ENCODE measurements at regions not wholly inside any gene's neighbourhood (a gene's known extent, or its start where the extent isn't known, plus 50 kb on each side); places are given as distances from the start of the nearest gene placed in this dataset.

DNA sequence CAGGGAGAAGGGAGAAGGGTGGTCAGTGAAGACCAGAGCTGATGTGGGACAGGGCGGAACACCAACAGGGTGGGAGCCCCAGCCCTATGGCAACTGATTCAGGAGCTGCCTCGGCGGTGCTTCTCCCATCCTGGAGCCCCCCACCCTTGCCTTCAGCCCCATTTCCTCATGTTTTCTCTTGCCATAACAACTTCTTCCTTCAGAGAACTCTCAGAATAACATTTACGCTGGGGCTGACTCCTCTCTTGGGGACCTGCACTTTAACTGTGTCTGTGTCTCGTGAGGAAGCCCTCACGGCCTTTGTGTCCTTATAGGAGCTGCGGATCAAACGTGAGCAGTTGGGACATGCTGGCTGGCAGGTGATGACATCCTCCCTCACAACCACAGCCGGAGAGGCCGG is 116.4 kb upstream of the SNTG2 start:
- H3K4me1 ChIP-seq = no peaks in the 10 kb centered on the region
- no peaks in the 10 kb centered on the region for H3K9me3 ChIP-seq (replicated peaks)
- H3K27ac ChIP-seq = no peak overlapping the region
- DNase-seq = no peak
- no peak overlapping the region for H3K4me3 ChIP-seq
- H3K27me3 ChIP-seq = no peaks in the 10 kb centered on the region
- H3K36me3 ChIP-seq = no peaks in the 10 kb centered on the region

DNA sequence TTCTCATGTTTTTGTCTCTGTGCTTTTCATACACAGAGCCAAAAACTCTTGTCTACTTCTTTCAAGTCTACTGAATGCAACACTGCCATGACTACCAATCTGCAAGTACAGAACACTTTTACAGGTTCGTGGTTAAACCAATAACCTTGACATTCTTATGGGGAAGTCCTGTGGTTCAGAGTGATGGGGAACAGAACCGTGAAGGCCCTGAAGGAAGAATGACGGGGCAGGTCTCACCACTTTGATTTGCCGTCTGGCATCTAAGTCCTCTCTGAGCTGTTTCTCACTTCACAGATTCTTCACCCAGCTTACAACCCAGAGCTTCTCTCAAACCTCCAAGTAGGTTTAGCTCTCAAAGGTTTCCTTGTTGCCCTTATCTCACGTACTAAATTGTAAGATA is 117.5 kb upstream of the SNTG2 start:
- no peak for DNase-seq
- Histone ChIP-seq H3K9me3 (replicated peaks) (no peaks in the 10 kb centered on the region), H3K27me3 (no peaks in the 10 kb centered on the region), H3K36me3 (no peaks in the 10 kb centered on the region), H3K4me1 (no peaks in the 10 kb centered on the region), H3K27ac (no peak overlapping the region), H3K4me3 (no peak overlapping the region)

DNA sequence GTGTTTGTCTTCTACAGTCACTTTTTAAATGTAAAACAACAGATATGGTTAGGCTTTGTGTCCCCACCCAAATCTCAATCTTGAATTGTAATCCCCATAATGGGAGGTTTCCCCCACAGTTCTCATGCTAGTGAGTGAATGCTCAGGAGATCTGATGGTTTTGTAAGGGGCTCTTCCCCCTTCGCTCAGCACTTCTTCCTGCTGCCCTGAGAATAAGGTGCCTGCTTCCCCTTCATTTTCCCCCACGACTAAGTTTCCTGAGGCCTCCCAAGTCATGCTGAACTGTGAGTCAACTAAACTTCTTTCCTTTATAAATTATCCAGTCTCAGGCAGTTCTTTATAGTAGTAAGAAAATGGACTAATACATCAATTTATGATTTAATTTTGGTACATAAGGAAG is 118.0 kb upstream of the SNTG2 start:
- H3K4me1 ChIP-seq = no peaks in the 10 kb centered on the region
- no peak for DNase-seq
- no peaks in the 10 kb centered on the region for H3K36me3 ChIP-seq
- H3K27me3 ChIP-seq = no peaks in the 10 kb centered on the region
- H3K4me3 ChIP-seq = no peak overlapping the region
- no peaks in the 10 kb centered on the region for H3K9me3 ChIP-seq (replicated peaks)
- H3K27ac ChIP-seq = no peak overlapping the region

DNA sequence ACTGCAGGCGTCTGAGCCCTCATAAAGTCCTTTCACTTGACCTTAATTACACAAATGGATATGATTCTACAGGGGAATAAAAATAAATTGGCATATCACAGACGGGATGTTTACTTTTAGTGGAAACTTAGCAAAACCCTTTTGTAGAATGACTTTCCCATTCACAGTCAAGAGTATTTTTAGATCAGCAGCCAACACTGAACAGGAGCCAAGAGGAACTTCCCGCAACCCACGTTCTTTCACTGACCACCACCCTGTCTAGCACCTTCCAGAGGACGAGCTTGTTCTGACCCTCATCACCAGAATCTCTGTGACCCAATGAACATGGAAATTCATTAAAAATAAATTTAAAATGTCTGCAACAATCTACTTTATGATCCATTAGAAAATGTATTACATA is 119.0 kb upstream of the SNTG2 start:
- H3K36me3 ChIP-seq = no peaks in the 10 kb centered on the region
- DNase-seq = no peak
- no peaks in the 10 kb centered on the region for H3K9me3 ChIP-seq (replicated peaks)
- no peak overlapping the region for H3K27ac ChIP-seq
- no peak overlapping the region for H3K4me3 ChIP-seq
- H3K27me3 ChIP-seq = no peaks in the 10 kb centered on the region
- H3K4me1 ChIP-seq = no peaks in the 10 kb centered on the region

DNA sequence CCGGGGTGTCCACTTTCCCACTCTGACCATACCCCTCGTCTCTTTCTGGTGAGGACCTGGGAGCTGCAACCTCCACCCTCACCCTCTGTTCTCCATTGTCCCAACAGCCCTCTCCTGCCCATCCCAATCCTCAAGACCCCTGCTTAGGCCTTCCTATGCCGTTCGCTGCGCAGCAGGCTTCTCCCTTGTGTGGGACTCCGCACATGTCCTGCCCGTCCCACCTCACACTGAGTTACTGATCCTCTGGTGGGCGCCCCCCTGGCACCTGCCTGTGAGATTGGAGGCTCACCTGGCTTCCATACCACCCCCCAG is 119.5 kb upstream of the SNTG2 start:
- no peak for DNase-seq
- Histone ChIP-seq H3K27ac (no peak overlapping the region), H3K27me3 (no peaks in the 10 kb centered on the region)

DNA sequence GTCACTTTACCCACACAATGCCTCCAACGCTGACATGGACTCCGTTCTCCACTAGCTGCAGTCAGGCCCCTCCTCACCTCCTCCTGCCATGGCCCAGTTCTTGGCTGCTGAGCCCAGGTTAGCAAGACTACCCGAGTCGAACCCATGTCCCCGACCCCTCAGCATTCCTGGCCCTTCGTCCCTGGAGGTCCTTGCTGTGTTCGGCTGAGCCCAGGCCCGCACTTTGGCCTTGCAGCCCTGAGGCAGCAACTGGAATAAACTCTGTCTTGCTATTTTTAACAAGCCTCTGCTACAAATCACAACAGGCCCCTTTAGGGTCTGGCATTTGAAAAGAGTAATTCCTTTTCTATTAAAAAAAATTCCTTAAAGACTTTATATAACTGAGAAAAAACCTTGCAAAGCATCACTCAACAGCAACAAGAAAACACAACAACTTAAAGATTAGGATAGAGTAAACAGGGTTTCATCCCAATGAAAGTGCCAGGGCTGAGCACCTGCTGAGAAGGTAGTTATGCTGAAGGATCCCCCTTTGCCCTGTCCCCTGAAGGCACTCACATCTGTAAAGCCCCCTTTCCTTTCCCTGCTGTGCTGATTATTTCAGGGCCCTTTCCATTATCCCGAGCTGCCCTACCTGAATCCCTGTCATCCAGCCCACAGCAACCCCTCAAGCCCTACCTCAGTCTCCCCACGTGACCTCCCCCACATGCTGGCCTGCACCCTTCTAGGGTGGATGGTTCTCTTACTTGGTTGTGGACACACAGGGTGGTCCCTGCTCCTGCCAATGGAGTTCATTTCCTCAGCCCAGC is 120.0 kb upstream of the SNTG2 start:
- DNase-seq = no peak

More for the DNA sequence above, 119.5 kb upstream of the SNTG2 start:
- no peak overlapping the region for H3K4me3 ChIP-seq
- no peaks in the 10 kb centered on the region for H3K4me1 ChIP-seq
- H3K9me3 ChIP-seq (replicated peaks) = no peaks in the 10 kb centered on the region
- no peaks in the 10 kb centered on the region for H3K36me3 ChIP-seq

DNA sequence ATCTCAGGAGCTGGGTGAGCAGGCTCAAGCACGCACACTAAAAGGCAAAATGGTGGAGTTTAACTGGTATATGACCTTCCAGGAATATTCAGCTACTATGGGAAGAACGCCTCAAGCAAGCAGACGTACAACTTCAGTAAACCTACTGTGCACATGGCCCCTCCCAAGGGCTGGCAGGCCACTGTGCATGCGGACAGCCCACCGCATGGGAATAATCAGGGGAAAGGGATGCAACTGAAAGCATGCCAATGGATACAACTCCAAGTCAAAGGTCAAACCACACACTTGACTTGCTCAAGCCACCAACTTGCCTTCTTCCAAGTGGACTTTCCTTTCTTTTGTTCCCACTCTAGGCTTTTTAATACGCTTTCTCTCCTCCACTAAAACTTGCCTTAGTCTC is 121.6 kb upstream of the SNTG2 start:
- H3K9me3 ChIP-seq (replicated peaks) = no peaks in the 10 kb centered on the region
- DNase-seq = no peak
- no peak overlapping the region for H3K27ac ChIP-seq
- H3K36me3 ChIP-seq = no peaks in the 10 kb centered on the region
- no peaks in the 10 kb centered on the region for H3K4me1 ChIP-seq
- H3K27me3 ChIP-seq = no peaks in the 10 kb centered on the region
- no peak overlapping the region for H3K4me3 ChIP-seq

More for the DNA sequence above, 120.0 kb upstream of the SNTG2 start:
- H3K9me3 ChIP-seq (replicated peaks) = no peaks in the 10 kb centered on the region
- H3K27ac ChIP-seq = no peak overlapping the region
- H3K36me3 ChIP-seq = no peaks in the 10 kb centered on the region
- no peaks in the 10 kb centered on the region for H3K4me1 ChIP-seq
- H3K4me3 ChIP-seq = no peak overlapping the region
- H3K27me3 ChIP-seq = no peaks in the 10 kb centered on the region

DNA sequence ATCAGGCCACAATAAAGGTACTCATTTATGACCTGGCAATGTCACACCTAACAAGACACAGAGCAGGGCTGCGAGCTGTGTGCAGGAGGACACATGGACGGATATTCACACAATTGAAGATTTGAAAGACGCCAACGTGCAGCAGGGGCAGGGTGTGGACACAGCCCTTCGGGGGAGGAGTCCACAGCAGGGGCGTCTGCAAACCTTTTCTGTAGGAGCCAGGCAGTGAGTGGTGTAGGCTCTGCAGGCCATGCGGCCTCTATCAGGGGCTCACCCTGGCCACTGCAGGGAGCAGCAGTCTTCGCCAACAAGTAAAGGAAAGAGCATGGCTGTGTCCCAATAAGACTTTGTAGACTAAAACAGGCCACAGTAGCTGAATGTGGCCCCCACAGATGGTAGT is 125.7 kb upstream of the SNTG2 start:
- no peak for DNase-seq
- Histone ChIP-seq H3K27ac (no peak overlapping the region), H3K27me3 (no peaks in the 10 kb centered on the region), H3K4me1 (no peaks in the 10 kb centered on the region), H3K36me3 (no peaks in the 10 kb centered on the region), H3K9me3 (replicated peaks) (no peaks in the 10 kb centered on the region), H3K4me3 (no peak overlapping the region)

DNA sequence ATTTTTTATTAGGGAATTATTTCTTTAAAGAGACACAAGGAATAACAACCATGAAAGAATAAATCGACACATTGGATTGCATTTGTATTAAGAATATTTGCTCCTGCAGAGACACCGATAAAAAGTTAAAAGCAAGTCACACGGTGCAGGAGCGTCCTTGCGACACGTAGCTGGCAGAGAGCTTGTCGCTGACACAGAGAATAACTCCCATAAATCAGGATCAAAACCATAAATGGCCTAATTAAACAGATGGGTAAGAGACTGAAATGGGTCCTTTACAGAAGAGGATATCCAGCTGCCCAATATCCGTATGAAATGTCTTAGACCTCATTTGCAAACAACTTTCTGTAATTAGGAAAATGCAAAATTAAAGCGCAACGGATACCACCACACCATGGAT is 126.1 kb upstream of the SNTG2 start:
- Histone ChIP-seq H3K27ac (no peak overlapping the region), H3K36me3 (no peaks in the 10 kb centered on the region), H3K4me3 (no peak overlapping the region), H3K9me3 (replicated peaks) (no peaks in the 10 kb centered on the region), H3K27me3 (no peaks in the 10 kb centered on the region), H3K4me1 (no peaks in the 10 kb centered on the region)
- DNase-seq = no peak

DNA sequence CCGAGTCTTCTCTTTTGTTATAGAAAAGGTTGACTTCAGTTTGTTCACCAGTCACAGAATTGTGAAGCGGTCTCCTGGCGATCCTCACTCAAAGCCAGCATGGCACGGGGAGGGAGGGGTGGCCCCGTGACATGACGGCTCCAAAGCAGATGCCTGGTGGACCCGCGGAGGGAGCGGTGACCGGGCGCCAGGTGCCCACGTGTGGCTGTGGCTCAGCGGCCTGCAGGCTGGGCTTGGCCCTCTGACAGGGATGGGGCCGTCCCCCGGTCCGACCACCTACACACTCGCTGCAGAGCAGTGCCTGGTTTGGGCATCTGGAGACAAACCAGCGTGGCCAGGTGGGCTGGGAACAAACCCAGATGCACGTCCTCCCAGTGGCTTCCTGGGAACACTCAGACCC is 129.1 kb upstream of the SNTG2 start:
- H3K27ac ChIP-seq = no peak overlapping the region
- no peak for DNase-seq
- no peak overlapping the region for H3K4me3 ChIP-seq
- no peaks in the 10 kb centered on the region for H3K4me1 ChIP-seq
- H3K36me3 ChIP-seq = no peaks in the 10 kb centered on the region
- no peaks in the 10 kb centered on the region for H3K27me3 ChIP-seq
- no peaks in the 10 kb centered on the region for H3K9me3 ChIP-seq (replicated peaks)

DNA sequence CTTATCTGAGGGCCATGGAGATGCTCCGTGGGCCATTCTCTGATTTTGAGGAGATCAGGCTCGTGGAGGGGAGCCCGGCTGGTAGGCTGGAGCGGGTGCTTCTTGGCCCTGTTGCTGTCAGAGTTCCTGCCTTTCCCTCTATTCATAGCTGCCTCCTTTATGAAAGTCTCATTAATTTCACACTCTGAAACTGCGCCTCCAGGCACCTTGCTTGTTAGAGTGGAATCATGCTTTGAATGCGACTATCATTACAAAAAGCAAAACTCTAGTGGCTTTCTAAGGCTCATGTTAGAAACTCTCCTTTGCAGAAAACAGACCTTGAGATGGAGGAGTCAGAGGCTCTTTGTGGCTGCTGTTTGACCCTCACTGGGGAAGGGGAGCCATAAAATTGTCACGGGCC is 131.0 kb upstream of the SNTG2 start:
- no peaks in the 10 kb centered on the region for H3K36me3 ChIP-seq
- no peak overlapping the region for H3K4me3 ChIP-seq
- H3K27ac ChIP-seq = no peak overlapping the region
- H3K27me3 ChIP-seq = no peaks in the 10 kb centered on the region
- no peak for DNase-seq
- no peaks in the 10 kb centered on the region for H3K4me1 ChIP-seq
- no peaks in the 10 kb centered on the region for H3K9me3 ChIP-seq (replicated peaks)

DNA sequence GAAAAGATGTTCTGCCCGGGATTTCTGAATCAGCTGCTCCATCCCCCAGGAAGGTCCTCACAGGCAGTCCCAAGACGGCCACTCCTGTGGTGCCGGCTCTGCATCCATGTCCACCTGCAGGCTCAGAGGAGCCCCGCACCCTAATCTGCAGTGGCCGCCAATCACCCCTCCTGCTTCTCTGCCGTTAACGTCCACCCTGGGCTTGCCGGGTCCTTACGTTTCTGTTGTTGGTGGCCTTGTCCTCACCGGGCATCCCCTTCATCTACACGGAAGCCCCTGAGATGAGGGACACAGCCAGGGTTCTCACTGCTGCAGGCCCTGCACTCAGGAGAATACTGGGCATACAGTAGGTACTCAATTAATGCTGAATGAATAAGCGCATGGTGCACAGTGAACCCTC is 131.5 kb upstream of the SNTG2 start:
- H3K27ac ChIP-seq = no peak overlapping the region
- H3K4me3 ChIP-seq = no peak overlapping the region
- no peaks in the 10 kb centered on the region for H3K9me3 ChIP-seq (replicated peaks)
- H3K27me3 ChIP-seq = no peaks in the 10 kb centered on the region
- DNase-seq = no peak
- H3K36me3 ChIP-seq = no peaks in the 10 kb centered on the region
- H3K4me1 ChIP-seq = no peaks in the 10 kb centered on the region

DNA sequence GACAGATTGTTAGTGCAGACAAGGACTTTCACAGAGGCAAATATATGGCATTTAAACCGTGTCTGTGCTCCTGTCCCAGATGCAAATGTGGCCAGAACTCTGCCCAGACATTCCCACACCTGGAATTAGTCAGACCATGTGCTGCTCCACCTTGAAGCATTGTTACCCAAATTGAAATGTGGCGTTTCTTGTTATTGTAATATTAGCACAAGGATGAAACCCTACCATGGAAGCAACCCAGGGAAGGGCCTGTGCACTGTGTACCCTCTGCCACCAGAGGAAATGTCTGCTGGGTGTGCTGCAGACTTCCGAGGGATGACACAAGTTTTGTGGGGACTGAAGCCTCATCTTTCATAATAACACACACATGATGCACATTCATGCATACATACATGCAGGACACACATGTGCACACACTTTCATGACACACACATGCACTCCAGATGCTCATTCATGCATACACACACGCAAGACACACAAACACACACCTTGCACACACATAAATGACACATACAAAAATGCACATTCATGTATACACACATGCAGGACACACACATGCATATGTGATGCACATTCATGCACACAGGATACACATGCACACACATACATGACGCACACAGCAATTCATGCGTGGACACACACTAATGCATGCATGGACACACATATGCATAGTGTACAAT is 133.2 kb upstream of the SNTG2 start:
- H3K4me1 ChIP-seq = no peaks in the 10 kb centered on the region
- no peak for DNase-seq
- H3K36me3 ChIP-seq = no peaks in the 10 kb centered on the region
- no peak overlapping the region for H3K27ac ChIP-seq
- H3K4me3 ChIP-seq = no peak overlapping the region
- no peaks in the 10 kb centered on the region for H3K9me3 ChIP-seq (replicated peaks)
- no peaks in the 10 kb centered on the region for H3K27me3 ChIP-seq

DNA sequence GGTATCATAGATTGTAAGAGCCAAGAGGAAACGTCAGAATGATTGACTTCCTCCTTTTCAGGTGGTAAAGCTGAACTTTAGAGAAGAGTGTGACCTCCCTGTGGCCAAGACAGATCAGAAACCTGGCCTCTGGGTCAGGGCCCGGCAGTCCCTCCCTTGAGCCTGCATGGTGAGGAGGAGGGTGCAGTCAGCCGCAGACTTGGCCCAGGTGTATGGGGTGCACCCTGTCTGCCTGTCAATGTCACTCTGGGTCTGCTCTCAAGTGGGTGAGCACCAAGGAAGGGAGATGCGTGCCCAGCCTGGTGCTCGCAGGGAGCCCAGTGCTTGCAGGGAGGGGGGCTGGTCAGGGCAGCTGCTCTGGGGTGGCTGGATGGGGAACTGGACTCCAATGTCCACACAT is 134.4 kb upstream of the SNTG2 start:
- H3K9me3 ChIP-seq (replicated peaks) = no peaks in the 10 kb centered on the region
- no peaks in the 10 kb centered on the region for H3K36me3 ChIP-seq
- H3K27ac ChIP-seq = no peak overlapping the region
- no peak overlapping the region for H3K4me3 ChIP-seq
- no peaks in the 10 kb centered on the region for H3K4me1 ChIP-seq
- H3K27me3 ChIP-seq = no peaks in the 10 kb centered on the region
- DNase-seq = no peak

DNA sequence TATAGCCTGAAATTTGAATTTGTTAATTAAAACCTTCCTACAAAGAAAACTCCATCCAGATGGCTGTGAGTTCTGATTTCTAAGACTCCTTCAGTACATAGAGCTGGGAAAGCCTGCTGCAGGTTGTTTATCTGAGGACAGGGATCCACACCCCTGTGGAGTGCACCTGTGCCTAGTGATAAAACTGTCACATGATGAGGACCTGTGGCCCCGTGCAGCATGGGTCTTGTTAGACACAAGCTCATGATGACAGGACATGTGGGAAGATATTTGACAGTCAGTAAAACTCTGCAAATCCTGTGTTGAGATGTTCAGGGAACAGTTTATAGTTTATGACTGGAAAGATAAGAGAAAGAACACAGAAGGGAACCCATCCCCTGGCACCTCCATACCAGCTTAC is 133.2 kb upstream of the TMEM18 start:
- no peaks in the 10 kb centered on the region for H3K27me3 ChIP-seq
- H3K4me1 ChIP-seq = no peaks in the 10 kb centered on the region
- no peaks in the 10 kb centered on the region for H3K36me3 ChIP-seq
- no peaks in the 10 kb centered on the region for H3K9me3 ChIP-seq (replicated peaks)
- no peak overlapping the region for H3K27ac ChIP-seq
- no peak overlapping the region for H3K4me3 ChIP-seq
- no peak for DNase-seq

DNA sequence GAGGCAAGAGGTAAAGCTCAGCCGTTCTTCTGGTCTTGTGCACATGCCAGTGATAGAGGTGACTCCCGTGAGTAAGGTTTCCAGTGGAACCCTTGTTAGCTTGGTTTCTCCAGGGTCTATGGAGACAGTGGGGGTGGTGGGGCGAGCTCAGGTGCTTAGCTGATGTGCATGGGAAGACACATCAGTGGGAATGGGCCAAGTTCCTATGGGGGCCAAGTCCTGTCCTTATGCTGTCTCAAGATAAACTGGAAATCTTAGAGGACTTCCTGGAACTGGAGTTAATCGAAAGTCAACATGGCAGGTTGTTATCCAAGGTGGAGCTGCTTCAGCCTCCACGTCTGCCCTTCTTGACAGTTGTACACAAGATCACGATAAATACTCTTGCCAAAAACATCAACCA is 130.1 kb upstream of the TMEM18 start:
- H3K9me3 ChIP-seq (replicated peaks) = no peaks in the 10 kb centered on the region
- DNase-seq = no peak
- no peak overlapping the region for H3K27ac ChIP-seq
- no peak overlapping the region for H3K4me3 ChIP-seq
- no peaks in the 10 kb centered on the region for H3K4me1 ChIP-seq
- H3K27me3 ChIP-seq = no peaks in the 10 kb centered on the region
- no peaks in the 10 kb centered on the region for H3K36me3 ChIP-seq

All from SJCRH30 (cell line).